HEK293 (cell line): ENCODE measurements at regions not wholly inside any gene's neighbourhood (a gene's known extent, or its start where the extent isn't known, plus 50 kb on each side); places are given as distances from the start of the nearest gene placed in this dataset.

ENCODE experiments used
- CTCF ChIA-PET: fragments of 350-600 bp; formaldehyde crosslinking; extraction: SDS; loops from one replicate; lab custom pipeline; 2021; ENCODE audit warnings: antibody characterized with exemption; lab: Yijun Ruan, JAX
- POLR2A ChIA-PET: fragments of 300-600 bp; formaldehyde crosslinking; extraction: SDS; loops from one replicate; lab custom pipeline; 2020; ENCODE audit warnings: antibody characterized with exemption, inconsistent platforms; lab: Yijun Ruan, JAX
- H3K27ac ChIP-seq: fragments of 200-500 bp; sonication (Bioruptor generic); 2 replicates; pipeline ENCODE4 v1.5.1; 2014; ENCODE audit warnings: low read depth, low read length, control low read depth, inconsistent platforms; ENCODE audit errors: extremely low read depth
- H3K36me3 ChIP-seq, 2 experiments: fragments of 200-500 bp in 1 of 2; sonication (Bioruptor generic) in 1 of 2; 1 replicate in 1 of 2; 2 replicates in 1 of 2; pipeline ENCODE4 v1.5.1; 2014 to 2017; ENCODE audit warnings: inconsistent platforms in 2 of 2, low read length in 2 of 2; ENCODE audit not compliant: control insufficient read depth in 2 of 2, insufficient read depth in 1 of 2
- H3K4me1 ChIP-seq: fragments of 200-500 bp; sonication (Bioruptor generic); 2 replicates; pipeline ENCODE4 v1.5.1; 2014; ENCODE audit warnings: mild to moderate bottlenecking, low read length, inconsistent platforms; ENCODE audit not compliant: control insufficient read depth, insufficient read depth
- H3K4me3 ChIP-seq: 2 replicates; pipeline ENCODE4 v1.5.1; 2011; ENCODE audit warnings: low read depth, mild to moderate bottlenecking, control low read depth, low read length, moderate library complexity
- H3K9me3 ChIP-seq: fragments of 200-500 bp; sonication (Bioruptor generic); 2 replicates; pipeline ENCODE4 v1.5.1; 2014; ENCODE audit warnings: low read depth, low read length, inconsistent platforms; ENCODE audit not compliant: control insufficient read depth, insufficient read depth
- BCL11B ChIP-seq: fragments of 450-650 bp; formaldehyde crosslinking; IDR thresholded peaks from 2 replicates; pipeline ENCODE4 v1.5.1; 2016; ENCODE audit warnings: low read depth, missing biosample characterization, missing genetic modification characterization
- KLF9 ChIP-seq: fragments of 450-650 bp; formaldehyde crosslinking; IDR thresholded peaks from 2 replicates; pipeline ENCODE4 v1.5.1; 2016; ENCODE audit warnings: missing biosample characterization, missing genetic modification characterization, low read depth
- OSR2 ChIP-seq: fragments of 450-650 bp; formaldehyde crosslinking; IDR thresholded peaks from 2 replicates; pipeline ENCODE4 v1.5.1; 2016; ENCODE audit warnings: missing biosample characterization, missing genetic modification characterization
- ZBTB48 ChIP-seq: fragments of 450-650 bp; formaldehyde crosslinking; IDR thresholded peaks from 2 replicates; pipeline ENCODE4 v1.5.1; 2016; ENCODE audit warnings: missing biosample characterization, missing genetic modification characterization
- ZEB2 ChIP-seq: fragments of 450-650 bp; formaldehyde crosslinking; IDR thresholded peaks from 2 replicates; pipeline ENCODE4 v1.5.1; 2016; ENCODE audit warnings: missing biosample characterization, missing genetic modification characterization
- ZNF248 ChIP-seq: fragments of 450-650 bp; formaldehyde crosslinking; IDR thresholded peaks from 2 replicates; pipeline ENCODE4 v1.5.1; 2017; ENCODE audit warnings: missing biosample characterization, missing genetic modification characterization
- ZNF302 ChIP-seq: fragments of 450-650 bp; formaldehyde crosslinking; IDR thresholded peaks from 2 replicates; pipeline ENCODE4 v1.5.1; 2016; ENCODE audit warnings: missing biosample characterization, missing genetic modification characterization, low read depth
- ZNF394 ChIP-seq: fragments of 450-650 bp; formaldehyde crosslinking; IDR thresholded peaks from 2 replicates; pipeline ENCODE4 v1.5.1; 2016; ENCODE audit warnings: missing biosample characterization, missing genetic modification characterization, mild to moderate bottlenecking, moderate library complexity, borderline replicate concordance
- ZNF544 ChIP-seq: fragments of 450-650 bp; formaldehyde crosslinking; IDR thresholded peaks from 2 replicates; pipeline ENCODE4 v1.5.0; 2017; ENCODE audit warnings: missing biosample characterization, missing genetic modification characterization
- TF ChIP-seq, protein P1 (sequence below): fragments of 450-650 bp; formaldehyde crosslinking; IDR thresholded peaks from 2 replicates; pipeline ENCODE4 v1.5.1; 2016; ENCODE audit warnings: missing biosample characterization, missing genetic modification characterization
- TF ChIP-seq, protein P2 (sequence below): fragments of 450-650 bp; formaldehyde crosslinking; IDR thresholded peaks from 2 replicates; pipeline ENCODE4 v1.5.1; 2017; ENCODE audit warnings: missing biosample characterization, missing genetic modification characterization
- TF ChIP-seq, protein P3 (sequence below): fragments of 450-650 bp; formaldehyde crosslinking; IDR thresholded peaks from 2 replicates; pipeline ENCODE4 v1.5.1; 2016; ENCODE audit warnings: missing biosample characterization, missing genetic modification characterization, borderline replicate concordance
- TF ChIP-seq, protein P4 (sequence below): fragments of 450-650 bp; formaldehyde crosslinking; IDR thresholded peaks from 2 replicates; pipeline ENCODE4 v1.5.1; 2016; ENCODE audit warnings: missing biosample characterization, missing genetic modification characterization
- TF ChIP-seq, protein P5 (sequence below): fragments of 450-650 bp; formaldehyde crosslinking; IDR thresholded peaks from 2 replicates; pipeline ENCODE4 v1.5.1; 2016; ENCODE audit warnings: missing biosample characterization, missing genetic modification characterization
- TF ChIP-seq, protein P6 (sequence below): fragments of 450-650 bp; IDR thresholded peaks from 2 replicates; pipeline ENCODE4 v1.5.1; 2018; ENCODE audit warnings: missing biosample characterization, missing genetic modification characterization
- TF ChIP-seq, protein P7 (sequence below): fragments of 450-650 bp; formaldehyde crosslinking; IDR thresholded peaks from 2 replicates; pipeline ENCODE4 v1.5.1; 2016; ENCODE audit warnings: missing biosample characterization, missing genetic modification characterization, low read depth

DNA sequence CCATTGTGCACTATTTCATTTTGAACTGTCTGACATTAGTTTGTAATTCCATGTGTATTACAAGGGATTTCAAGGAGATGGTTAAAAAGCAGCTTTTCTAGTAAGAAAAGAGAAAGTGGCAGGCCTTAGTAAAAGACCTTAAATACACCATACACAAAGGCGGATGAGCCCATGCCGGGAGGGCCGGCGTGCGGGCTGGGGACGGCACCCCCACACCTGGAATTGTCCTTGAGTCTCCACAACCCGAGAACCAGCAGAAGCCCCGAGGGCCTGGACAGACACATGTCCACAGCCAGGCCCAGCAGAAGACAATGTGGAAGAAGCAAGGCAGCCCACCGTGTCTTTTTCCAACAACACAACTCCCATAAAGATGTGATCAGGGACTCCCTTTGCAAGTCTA, 123.7 kb upstream of the TCERG1L start (continued):
- TF ChIP-seq, protein P1, sequence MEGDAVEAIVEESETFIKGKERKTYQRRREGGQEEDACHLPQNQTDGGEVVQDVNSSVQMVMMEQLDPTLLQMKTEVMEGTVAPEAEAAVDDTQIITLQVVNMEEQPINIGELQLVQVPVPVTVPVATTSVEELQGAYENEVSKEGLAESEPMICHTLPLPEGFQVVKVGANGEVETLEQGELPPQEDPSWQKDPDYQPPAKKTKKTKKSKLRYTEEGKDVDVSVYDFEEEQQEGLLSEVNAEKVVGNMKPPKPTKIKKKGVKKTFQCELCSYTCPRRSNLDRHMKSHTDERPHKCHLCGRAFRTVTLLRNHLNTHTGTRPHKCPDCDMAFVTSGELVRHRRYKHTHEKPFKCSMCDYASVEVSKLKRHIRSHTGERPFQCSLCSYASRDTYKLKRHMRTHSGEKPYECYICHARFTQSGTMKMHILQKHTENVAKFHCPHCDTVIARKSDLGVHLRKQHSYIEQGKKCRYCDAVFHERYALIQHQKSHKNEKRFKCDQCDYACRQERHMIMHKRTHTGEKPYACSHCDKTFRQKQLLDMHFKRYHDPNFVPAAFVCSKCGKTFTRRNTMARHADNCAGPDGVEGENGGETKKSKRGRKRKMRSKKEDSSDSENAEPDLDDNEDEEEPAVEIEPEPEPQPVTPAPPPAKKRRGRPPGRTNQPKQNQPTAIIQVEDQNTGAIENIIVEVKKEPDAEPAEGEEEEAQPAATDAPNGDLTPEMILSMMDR (tag by site-specific recombination) = no peak
- no peak for TF ChIP-seq ZNF248 (tag by site-specific recombination)
- TF ChIP-seq KLF9 (tag by site-specific recombination) = no peak
- no peak for TF ChIP-seq ZEB2
- TF ChIP-seq ZNF394 (tag by site-specific recombination) = no peak
- TF ChIP-seq, protein P2, sequence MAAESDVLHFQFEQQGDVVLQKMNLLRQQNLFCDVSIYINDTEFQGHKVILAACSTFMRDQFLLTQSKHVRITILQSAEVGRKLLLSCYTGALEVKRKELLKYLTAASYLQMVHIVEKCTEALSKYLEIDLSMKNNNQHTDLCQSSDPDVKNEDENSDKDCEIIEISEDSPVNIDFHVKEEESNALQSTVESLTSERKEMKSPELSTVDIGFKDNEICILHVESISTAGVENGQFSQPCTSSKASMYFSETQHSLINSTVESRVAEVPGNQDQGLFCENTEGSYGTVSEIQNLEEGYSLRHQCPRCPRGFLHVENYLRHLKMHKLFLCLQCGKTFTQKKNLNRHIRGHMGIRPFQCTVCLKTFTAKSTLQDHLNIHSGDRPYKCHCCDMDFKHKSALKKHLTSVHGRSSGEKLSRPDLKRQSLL (tag by site-specific recombination) = no peak
- no peak for TF ChIP-seq OSR2 (tag by site-specific recombination)
- TF ChIP-seq ZBTB48 (tag by site-specific recombination) = no peak

DNA sequence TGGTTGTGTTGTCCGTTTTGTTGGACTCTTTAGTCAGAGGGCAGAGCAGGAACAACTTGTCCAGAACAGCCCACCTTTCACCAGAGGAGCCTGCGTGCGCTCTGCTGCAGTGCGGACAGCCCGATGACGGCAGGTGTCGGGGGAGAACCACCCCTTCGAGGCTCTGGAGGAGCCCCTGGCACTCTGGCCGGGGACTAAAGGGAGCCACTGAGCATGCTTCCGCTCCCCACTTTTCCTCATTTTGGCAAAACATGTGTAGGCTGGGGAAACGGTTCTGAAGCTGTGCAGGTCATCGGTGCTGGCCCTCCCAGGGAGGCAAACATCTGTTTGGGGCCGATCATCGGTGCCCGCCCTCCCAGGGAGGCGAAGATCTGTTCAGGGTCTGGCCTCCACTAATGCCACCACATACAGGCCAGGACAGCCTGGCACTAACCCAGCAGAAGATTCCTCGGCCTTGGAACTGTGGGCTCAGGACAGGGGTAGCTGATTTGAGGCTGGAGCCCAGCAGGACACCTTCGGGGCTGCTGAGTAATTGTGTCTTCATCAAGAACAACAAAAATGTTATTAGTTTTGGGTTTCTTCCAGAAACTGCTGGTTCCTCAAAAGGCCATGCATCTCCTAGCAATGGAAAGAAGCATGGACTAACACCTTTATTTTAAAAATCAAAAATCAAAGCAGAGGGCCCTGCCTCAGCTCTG, 124.4 kb upstream of the TCERG1L start:
- H3K4me1 ChIP-seq = no peaks in the 10 kb centered on the region
- CTCF ChIA-PET = no interaction called here
- POLR2A ChIA-PET = no interaction called here

More for the DNA sequence above, 124.4 kb upstream of the TCERG1L start:
- Histone ChIP-seq H3K27ac (no peak overlapping the region), H3K9me3 (no peaks in the 10 kb centered on the region), H3K36me3 (no peaks in the 10 kb centered on the region), H3K4me3 (no peak overlapping the region)
- TF ChIP-seq, protein P3, sequence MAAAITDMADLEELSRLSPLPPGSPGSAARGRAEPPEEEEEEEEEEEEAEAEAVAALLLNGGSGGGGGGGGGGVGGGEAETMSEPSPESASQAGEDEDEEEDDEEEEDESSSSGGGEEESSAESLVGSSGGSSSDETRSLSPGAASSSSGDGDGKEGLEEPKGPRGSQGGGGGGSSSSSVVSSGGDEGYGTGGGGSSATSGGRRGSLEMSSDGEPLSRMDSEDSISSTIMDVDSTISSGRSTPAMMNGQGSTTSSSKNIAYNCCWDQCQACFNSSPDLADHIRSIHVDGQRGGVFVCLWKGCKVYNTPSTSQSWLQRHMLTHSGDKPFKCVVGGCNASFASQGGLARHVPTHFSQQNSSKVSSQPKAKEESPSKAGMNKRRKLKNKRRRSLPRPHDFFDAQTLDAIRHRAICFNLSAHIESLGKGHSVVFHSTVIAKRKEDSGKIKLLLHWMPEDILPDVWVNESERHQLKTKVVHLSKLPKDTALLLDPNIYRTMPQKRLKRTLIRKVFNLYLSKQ (tag by site-specific recombination) = no peak
- TF ChIP-seq, protein P4, sequence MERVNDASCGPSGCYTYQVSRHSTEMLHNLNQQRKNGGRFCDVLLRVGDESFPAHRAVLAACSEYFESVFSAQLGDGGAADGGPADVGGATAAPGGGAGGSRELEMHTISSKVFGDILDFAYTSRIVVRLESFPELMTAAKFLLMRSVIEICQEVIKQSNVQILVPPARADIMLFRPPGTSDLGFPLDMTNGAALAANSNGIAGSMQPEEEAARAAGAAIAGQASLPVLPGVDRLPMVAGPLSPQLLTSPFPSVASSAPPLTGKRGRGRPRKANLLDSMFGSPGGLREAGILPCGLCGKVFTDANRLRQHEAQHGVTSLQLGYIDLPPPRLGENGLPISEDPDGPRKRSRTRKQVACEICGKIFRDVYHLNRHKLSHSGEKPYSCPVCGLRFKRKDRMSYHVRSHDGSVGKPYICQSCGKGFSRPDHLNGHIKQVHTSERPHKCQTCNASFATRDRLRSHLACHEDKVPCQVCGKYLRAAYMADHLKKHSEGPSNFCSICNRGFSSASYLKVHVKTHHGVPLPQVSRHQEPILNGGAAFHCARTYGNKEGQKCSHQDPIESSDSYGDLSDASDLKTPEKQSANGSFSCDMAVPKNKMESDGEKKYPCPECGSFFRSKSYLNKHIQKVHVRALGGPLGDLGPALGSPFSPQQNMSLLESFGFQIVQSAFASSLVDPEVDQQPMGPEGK (tag by site-specific recombination) = no peak
- TF ChIP-seq, protein P1 (tag by site-specific recombination) = no peak
- TF ChIP-seq, protein P5, sequence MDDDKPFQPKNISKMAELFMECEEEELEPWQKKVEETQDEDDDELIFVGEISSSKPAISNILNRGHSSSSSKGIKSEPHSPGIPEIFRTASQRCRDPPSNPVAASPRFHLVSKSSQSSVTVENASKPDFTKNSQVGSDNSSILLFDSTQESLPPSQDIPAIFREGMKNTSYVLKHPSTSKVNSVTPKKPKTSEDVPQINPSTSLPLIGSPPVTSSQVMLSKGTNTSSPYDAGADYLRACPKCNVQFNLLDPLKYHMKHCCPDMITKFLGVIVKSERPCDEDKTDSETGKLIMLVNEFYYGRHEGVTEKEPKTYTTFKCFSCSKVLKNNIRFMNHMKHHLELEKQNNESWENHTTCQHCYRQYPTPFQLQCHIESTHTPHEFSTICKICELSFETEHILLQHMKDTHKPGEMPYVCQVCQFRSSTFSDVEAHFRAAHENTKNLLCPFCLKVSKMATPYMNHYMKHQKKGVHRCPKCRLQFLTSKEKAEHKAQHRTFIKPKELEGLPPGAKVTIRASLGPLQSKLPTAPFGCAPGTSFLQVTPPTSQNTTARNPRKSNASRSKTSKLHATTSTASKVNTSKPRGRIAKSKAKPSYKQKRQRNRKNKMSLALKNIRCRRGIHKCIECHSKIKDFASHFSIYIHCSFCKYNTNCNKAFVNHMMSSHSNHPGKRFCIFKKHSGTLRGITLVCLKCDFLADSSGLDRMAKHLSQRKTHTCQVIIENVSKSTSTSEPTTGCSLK = no peak
- TF ChIP-seq ZNF544 (tag by site-specific recombination) (no peak), ZNF302 (no peak), BCL11B (tag by site-specific recombination) (no peak)
- TF ChIP-seq, protein P6, sequence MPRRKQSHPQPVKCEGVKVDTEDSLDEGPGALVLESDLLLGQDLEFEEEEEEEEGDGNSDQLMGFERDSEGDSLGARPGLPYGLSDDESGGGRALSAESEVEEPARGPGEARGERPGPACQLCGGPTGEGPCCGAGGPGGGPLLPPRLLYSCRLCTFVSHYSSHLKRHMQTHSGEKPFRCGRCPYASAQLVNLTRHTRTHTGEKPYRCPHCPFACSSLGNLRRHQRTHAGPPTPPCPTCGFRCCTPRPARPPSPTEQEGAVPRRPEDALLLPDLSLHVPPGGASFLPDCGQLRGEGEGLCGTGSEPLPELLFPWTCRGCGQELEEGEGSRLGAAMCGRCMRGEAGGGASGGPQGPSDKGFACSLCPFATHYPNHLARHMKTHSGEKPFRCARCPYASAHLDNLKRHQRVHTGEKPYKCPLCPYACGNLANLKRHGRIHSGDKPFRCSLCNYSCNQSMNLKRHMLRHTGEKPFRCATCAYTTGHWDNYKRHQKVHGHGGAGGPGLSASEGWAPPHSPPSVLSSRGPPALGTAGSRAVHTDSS (tag by site-specific recombination) = no peak
- TF ChIP-seq, protein P7, sequence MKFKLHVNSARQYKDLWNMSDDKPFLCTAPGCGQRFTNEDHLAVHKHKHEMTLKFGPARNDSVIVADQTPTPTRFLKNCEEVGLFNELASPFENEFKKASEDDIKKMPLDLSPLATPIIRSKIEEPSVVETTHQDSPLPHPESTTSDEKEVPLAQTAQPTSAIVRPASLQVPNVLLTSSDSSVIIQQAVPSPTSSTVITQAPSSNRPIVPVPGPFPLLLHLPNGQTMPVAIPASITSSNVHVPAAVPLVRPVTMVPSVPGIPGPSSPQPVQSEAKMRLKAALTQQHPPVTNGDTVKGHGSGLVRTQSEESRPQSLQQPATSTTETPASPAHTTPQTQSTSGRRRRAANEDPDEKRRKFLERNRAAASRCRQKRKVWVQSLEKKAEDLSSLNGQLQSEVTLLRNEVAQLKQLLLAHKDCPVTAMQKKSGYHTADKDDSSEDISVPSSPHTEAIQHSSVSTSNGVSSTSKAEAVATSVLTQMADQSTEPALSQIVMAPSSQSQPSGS = no peak
